Stomach (tissue), 8 donors: ENCODE measurements at regions not wholly inside any gene's neighbourhood (a gene's known extent, or its start where the extent isn't known, plus 50 kb on each side); places are given as distances from the start of the nearest gene placed in this dataset.
A peak's percentile ranks its signal among the peaks of the same experiment; 100 is the strongest.

Experiments
- DNase-seq, 2 donors: peaks; one replicate each; pipeline versions ENCODE4 v3.0.0 to v3.0.0-alpha.2; 2013 to 2019
- H3K27ac ChIP-seq, 5 donors: fragments of 200-600 bp in 4 of 5; sonication (generic) in 4 of 5; one replicate each; pipeline ENCODE4 v1.5.1; 2013 to 2019; ENCODE audit warnings: mild to moderate bottlenecking in 1 of 5, moderate library complexity in 1 of 5
- H3K27me3 ChIP-seq, 3 donors: fragments of 200-600 bp; sonication (generic); one replicate each; pipeline ENCODE4 v1.5.1; 2017 to 2019; ENCODE audit warnings: mixed run types in 1 of 3
- H3K36me3 ChIP-seq, 4 donors: fragments of 200-600 bp; sonication (generic); 1 replicate in 3 of 4; 2 replicates in 1 of 4; pipeline ENCODE4 v1.5.1; 2016 to 2019
- H3K4me1 ChIP-seq, 4 donors: fragments of 200-600 bp; sonication (generic); one replicate each; pipeline ENCODE4 v1.5.1; 2016 to 2019
- H3K4me3 ChIP-seq, 4 donors: fragments of 200-600 bp; sonication (generic) in 3 of 4; one replicate each; pipeline ENCODE4 v1.5.1; 2016 to 2019; ENCODE audit warnings: mild to moderate bottlenecking in 1 of 4
- H3K9me3 ChIP-seq, 4 donors: fragments of 200-600 bp; sonication (generic); one replicate each; pipeline ENCODE4 v1.5.1; 2016 to 2019
- CTCF ChIP-seq, 7 experiments: fragments of 450-650 bp in 4 of 7; fragments of 200-600 bp in 3 of 7; sonication (generic) in 3 of 7; IDR thresholded peaks; one replicate each; pipeline ENCODE4 v1.5.1; 2016 to 2019; ENCODE audit warnings: antibody characterized with exemption in 7 of 7, control low read depth in 2 of 7, mild to moderate bottlenecking in 1 of 7
- EP300 ChIP-seq: sonication (generic); formaldehyde crosslinking; IDR thresholded peaks from one replicate; pipeline ENCODE4 v1.6.1; 2017; ENCODE audit warnings: antibody characterized with exemption
- POLR2A ChIP-seq, 4 donors: fragments of 450-650 bp; IDR thresholded peaks; one replicate each; pipeline ENCODE4 v1.6.1; 2016; ENCODE audit warnings: antibody characterized with exemption in 4 of 4, control low read depth in 2 of 4, mild to moderate bottlenecking in 1 of 4, moderate library complexity in 1 of 4
- POLR2AphosphoS5 ChIP-seq, 3 donors: sonication (generic); formaldehyde crosslinking; IDR thresholded peaks; one replicate each; pipeline ENCODE4 v1.6.1; 2016; ENCODE audit warnings: antibody characterized with exemption in 3 of 3
- WGBS, 5 donors: extraction: QIAGEN DNeasy Blood & Tissue Kit in 3 of 5; methylation state at CpG; one replicate each; pipeline versions ENCODE4 v1.1.5 to v1.1.7; 2013 to 2018; 5-methylcytosine and 5-hydroxymethylcytosine counted together
- intact Hi-C: fragments of 100-400 bp; cut with DNase I; formaldehyde crosslinking; loops from one replicate; pipeline ENCODE4 v1.15.1; 2023; ENCODE audit warnings: low total_unique reads
- donor health status: healthy with polysubstance abuse.
- donor health status: Bipolar disorder and iron deficiency.
- donor health status: healthy.

DNA sequence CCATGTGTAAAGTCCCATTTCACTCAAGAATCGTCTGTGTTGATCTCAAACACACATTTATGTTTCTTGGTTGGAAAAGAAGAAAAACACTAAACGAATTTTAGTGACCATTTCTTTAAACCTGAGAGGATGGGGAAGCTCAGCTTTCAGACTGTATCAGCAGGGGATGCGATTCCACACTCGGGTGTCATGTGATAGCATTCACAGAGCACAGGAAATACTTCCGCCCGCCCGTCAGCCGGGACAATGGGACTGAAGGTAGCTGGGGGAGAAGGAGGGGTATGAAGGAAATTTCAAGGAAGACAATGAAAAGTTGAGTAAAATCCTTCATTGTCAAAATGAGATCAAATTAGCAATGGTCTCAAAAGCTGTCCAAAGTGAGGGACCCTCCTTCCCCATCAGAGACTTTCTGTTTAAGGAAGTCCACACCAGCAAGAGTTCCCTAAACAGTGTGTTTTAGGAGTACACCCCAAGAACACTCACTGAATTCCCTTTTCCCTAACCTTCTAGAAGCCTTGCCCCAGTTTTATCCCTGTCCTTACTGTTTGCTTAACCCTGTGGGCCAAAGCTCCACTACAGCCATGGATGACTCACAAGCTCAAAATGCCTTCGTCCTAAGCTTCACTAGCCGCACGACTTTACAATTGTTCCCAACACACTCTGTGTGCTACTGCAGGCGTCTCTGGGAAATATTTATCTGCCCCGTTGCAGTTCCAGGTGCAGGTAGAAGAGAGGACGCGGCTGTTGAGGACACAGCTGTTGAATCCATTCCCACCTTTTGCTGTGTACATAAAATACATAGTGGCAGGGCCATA, 51.4 kb upstream of the SIM2 start:
- intact Hi-C loops = no loop called here

More for the DNA sequence above, 51.4 kb upstream of the SIM2 start:
- TF ChIP-seq CTCF (IDR thresholded peaks at IDR 0.05) (no peak), POLR2AphosphoS5 (IDR thresholded peaks at IDR 0.05) (peak in 2 of 3 donors; percentile 26 to 30), POLR2A (IDR thresholded peaks at IDR 0.05) (no peak), EP300 (no peak)
- DNase-seq = peak; percentile 47 to 62
- H3K9me3 ChIP-seq = no peaks in the 10 kb centered on the region
- WGBS, 5 donors = 45 to 54% (median 49%) methylated on average over 15 of the region's 15 CpGs
- peaks cover 0 to 12% (median 4%) of the 10 kb centered on the region in 4 donors for H3K4me1 ChIP-seq
- H3K27ac ChIP-seq = peak overlapping the region; percentile 21 to 66 (median 61)
- peaks cover 0 to 16% (median 0%) of the 10 kb centered on the region in 3 donors for H3K27me3 ChIP-seq
- H3K4me3 ChIP-seq = no peak overlapping the region
- H3K36me3 ChIP-seq = no peaks in the 10 kb centered on the region
